C4-2B (cell line): ENCODE measurements at regions not wholly inside any gene's neighbourhood (a gene's known extent, or its start where the extent isn't known, plus 50 kb on each side); places are given as distances from the start of the nearest gene placed in this dataset.

Source experiments
- H3K27ac ChIP-seq: fragments of 450-650 bp; 2 replicates; pipeline ENCODE4 v1.5.1; 2017
- CTCF ChIP-seq: fragments of 450-650 bp; conservative IDR thresholded peaks from 2 replicates; pipeline ENCODE4 v1.5.1; 2017; ENCODE audit warnings: mild to moderate bottlenecking
- ZFX ChIP-seq: fragments of 450-650 bp; IDR thresholded peaks from 2 replicates; pipeline ENCODE4 v1.6.1; 2017

DNA sequence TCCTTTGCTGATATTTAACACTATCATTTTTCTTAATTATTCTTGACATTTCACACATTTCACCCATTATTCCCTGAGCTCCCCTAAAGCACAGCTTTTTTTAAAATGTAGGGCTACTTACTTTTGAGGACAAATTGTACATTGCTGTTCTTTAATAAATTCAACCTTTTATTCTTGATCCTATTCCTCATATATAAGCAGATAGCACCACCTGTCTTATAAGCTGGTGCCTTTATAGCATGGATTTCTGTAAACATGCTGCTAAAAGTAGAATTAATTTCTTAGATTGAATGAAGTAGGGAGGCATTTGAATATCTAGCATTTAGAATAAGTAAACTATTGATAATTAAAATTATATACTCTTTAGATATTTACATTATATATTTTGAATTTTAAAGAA, 603.4 kb upstream of the PCDH9 start:
- H3K27ac ChIP-seq = no peak overlapping the region
- no peak for TF ChIP-seq CTCF
- no peak for TF ChIP-seq ZFX

GRCh38 chr13:67829641-67830040, 599.5 kb upstream of the PCDH9 start:
- no peak for TF ChIP-seq CTCF
- H3K27ac ChIP-seq = no peak overlapping the region

- no peak for TF ChIP-seq CTCF
- TF ChIP-seq ZFX = no peak
- H3K27ac ChIP-seq = no peak overlapping the region
Measured at GRCh38 chr13:67827992-67828391, 597.9 kb upstream of the PCDH9 start.

DNA sequence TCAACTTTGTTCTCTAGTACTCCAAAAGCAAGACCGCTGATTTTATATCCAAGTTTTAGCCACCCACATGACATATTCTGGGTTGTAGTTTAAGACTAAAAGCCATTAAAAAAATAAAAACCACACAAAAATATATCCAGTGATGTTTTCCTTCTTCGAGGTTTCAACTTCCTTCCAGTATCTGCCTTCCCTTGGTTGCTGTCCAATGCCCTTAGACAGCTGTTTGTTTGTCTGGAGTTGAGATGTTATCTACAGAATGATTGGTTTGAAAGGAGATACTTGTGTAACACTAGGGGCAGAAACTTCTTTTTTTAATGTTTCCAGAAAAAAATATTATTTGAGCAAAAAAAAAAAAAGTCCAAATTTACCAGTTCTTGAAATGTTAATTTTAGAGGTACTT, 591.5 kb upstream of the PCDH9 start:
- TF ChIP-seq ZFX (no peak), CTCF (no peak)
- no peak overlapping the region for H3K27ac ChIP-seq

DNA sequence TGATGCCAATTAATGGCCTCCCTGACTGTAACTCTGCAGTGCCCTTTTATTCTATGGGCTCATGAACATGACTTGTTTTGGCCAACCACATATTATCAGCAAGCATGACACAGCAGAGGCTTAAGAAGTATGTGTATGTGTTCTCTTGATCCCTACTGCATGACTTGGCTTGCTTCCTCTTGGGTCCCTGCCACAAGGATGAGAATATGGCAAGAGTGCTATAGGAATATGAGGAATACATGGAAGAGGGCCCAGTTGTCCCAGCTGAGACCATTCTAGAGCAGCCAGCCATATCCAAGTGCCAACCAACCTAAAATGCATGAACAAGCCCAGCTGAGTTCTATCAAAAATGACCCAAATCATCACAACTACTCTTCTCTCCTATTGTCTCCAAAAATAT, 576.7 kb upstream of the PCDH9 start:
- H3K27ac ChIP-seq = no peak overlapping the region
- no peak for TF ChIP-seq CTCF
- no peak for TF ChIP-seq ZFX

DNA sequence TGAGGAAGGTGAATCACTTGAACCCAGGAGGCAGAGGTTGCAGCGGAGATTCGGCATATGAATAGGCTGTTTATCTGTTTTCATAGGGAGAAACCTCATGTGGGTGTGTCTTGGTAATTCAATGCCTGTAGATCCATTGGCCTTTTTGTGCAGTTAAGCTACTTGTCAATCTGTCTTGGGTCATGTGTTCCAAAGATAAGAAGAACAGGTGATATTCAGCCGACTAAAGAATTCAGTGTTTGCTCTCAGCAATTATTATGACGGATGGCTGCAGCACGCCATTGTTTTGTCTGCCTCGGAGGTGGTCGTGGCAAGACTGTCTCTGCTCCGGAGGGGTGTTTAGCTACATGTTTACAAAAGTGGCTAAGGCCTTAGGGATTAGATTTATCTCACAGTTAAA, 573.0 kb upstream of the PCDH9 start:
- no peak overlapping the region for H3K27ac ChIP-seq
- TF ChIP-seq ZFX (no peak), CTCF (no peak)

- H3K27ac ChIP-seq = no peak overlapping the region
- TF ChIP-seq ZFX = no peak
Measured at GRCh38 chr13:67792151-67792676, 562.1 kb upstream of the PCDH9 start.

GRCh38 chr13:67791047-67791446, 560.9 kb upstream of the PCDH9 start:
- H3K27ac ChIP-seq = no peak overlapping the region
- TF ChIP-seq CTCF = no peak
- no peak for TF ChIP-seq ZFX
